ENCODE measurements at regions not wholly inside any gene's neighbourhood (a gene's known extent, or its start where the extent isn't known, plus 50 kb on each side); places are given as distances from the start of the nearest gene placed in this dataset.
A peak's percentile ranks its signal among the peaks of the same experiment; 100 is the strongest.

GRCh38 chr6:140812636-140813035, 1320.1 kb upstream of the GJE1 start:
- DNase-seq (no peak), ATAC-seq (no peak)
- 89 to 92% (median 91%) methylated on average over 2 of the region's 2 CpGs for WGBS, 4 donors
- no peaks in the 10 kb centered on the region for H3K36me3 ChIP-seq
- peaks cover 0 to 2% (median 0%) of the 10 kb centered on the region in 12 donors for H3K4me1 ChIP-seq
- H3K4me3 ChIP-seq: no peak overlapping the region
- H3K9me3 ChIP-seq: peaks cover 0 to 9% (median 0%) of the 10 kb centered on the region in 12 donors
- H3K27me3 ChIP-seq: no peaks in the 10 kb centered on the region
- H3K27ac ChIP-seq: no peak overlapping the region
- TF ChIP-seq CTCF (IDR thresholded peaks at IDR 0.05) (no peak), POLR2A (IDR thresholded peaks at IDR 0.05) (no peak)
- intact Hi-C loops (cut with DNase I): no loop called here

GRCh38 chr6:140811642-140812041, 1321.1 kb upstream of the GJE1 start:
- H3K4me1 ChIP-seq: peaks cover 0 to 2% (median 0%) of the 10 kb centered on the region in 12 donors
- no peak overlapping the region for H3K4me3 ChIP-seq
- WGBS, 4 donors: 92 to 96% (median 93%) methylated on average over 4 of the region's 4 CpGs
- TF ChIP-seq CTCF (IDR thresholded peaks at IDR 0.05): no peak
- no peak for TF ChIP-seq POLR2A (IDR thresholded peaks at IDR 0.05)
- no peaks in the 10 kb centered on the region for H3K36me3 ChIP-seq
- H3K27ac ChIP-seq: no peak overlapping the region
- ATAC-seq (no peak), DNase-seq (no peak)
- intact Hi-C loops (cut with DNase I): no loop called here
- peaks cover 0 to 9% (median 0%) of the 10 kb centered on the region in 12 donors for H3K9me3 ChIP-seq
- H3K27me3 ChIP-seq: no peaks in the 10 kb centered on the region

- 69 to 79% (median 74%) methylated on average over 3 of the region's 3 CpGs for WGBS, 4 donors
Observed at GRCh38 chr6:140809694-140810101, 1323.0 kb upstream of the GJE1 start.

GRCh38 chr6:140806431-140806830, 1326.3 kb upstream of the GJE1 start:
- Histone ChIP-seq H3K36me3 (no peaks in the 10 kb centered on the region), H3K9me3 (no peaks in the 10 kb centered on the region), H3K4me1 (peaks cover 0 to 2% (median 0%) of the 10 kb centered on the region in 12 donors), H3K27ac (no peak overlapping the region), H3K27me3 (no peaks in the 10 kb centered on the region), H3K4me3 (no peak overlapping the region)
- no peak for ATAC-seq
- no peak for DNase-seq
- intact Hi-C loops (cut with DNase I): no loop called here
- TF ChIP-seq POLR2A (IDR thresholded peaks at IDR 0.05): no peak
- TF ChIP-seq CTCF (IDR thresholded peaks at IDR 0.05): no peak
- 82 to 88% (median 84%) methylated on average over 1 of the region's 1 CpG for WGBS, 4 donors

More at GRCh38 chr6:140809694-140810101, 1323.0 kb upstream of the GJE1 start:
- Histone ChIP-seq H3K27ac (no peak overlapping the region), H3K9me3 (peaks cover 0 to 9% (median 0%) of the 10 kb centered on the region in 12 donors), H3K4me3 (no peak overlapping the region), H3K27me3 (no peaks in the 10 kb centered on the region), H3K36me3 (no peaks in the 10 kb centered on the region), H3K4me1 (peaks cover 0 to 2% (median 0%) of the 10 kb centered on the region in 12 donors)
- intact Hi-C loops (cut with DNase I): no loop called here
- no peak for DNase-seq
- ATAC-seq: peak in 2 of 4 donors; percentile 47 to 50
- TF ChIP-seq POLR2A (IDR thresholded peaks at IDR 0.05): no peak
- TF ChIP-seq CTCF (IDR thresholded peaks at IDR 0.05): no peak

All from heart left ventricle (tissue), 16 donors.